Ishikawa (cell line): ENCODE measurements at regions not wholly inside any gene's neighbourhood (a gene's known extent, or its start where the extent isn't known, plus 50 kb on each side); places are given as distances from the start of the nearest gene placed in this dataset.

Experiments used
- CEBPB ChIP-seq: IDR thresholded peaks from 2 replicates; pipeline ENCODE4 v1.6.1; 2012
- CREB1 ChIP-seq: IDR thresholded peaks from 2 replicates; pipeline ENCODE4 v1.6.1; 2012; ENCODE audit warnings: low read depth
- EP300 ChIP-seq: IDR thresholded peaks from 2 replicates; pipeline ENCODE4 v1.6.1; 2012; ENCODE audit warnings: borderline replicate concordance
- RAD21 ChIP-seq: IDR thresholded peaks from 2 replicates; pipeline ENCODE4 v1.6.1; 2012; ENCODE audit warnings: low read depth
- TEAD4 ChIP-seq: IDR thresholded peaks from 2 replicates; pipeline ENCODE4 v1.6.1; 2012
- YY1 ChIP-seq: IDR thresholded peaks from 2 replicates; pipeline ENCODE4 v1.6.1; 2012; ENCODE audit warnings: low read depth
- TF ChIP-seq, protein P1 (sequence below): IDR thresholded peaks from 2 replicates; pipeline ENCODE4 v1.6.1; 2012; ENCODE audit warnings: low read depth, mild to moderate bottlenecking

- TF ChIP-seq, protein P1, sequence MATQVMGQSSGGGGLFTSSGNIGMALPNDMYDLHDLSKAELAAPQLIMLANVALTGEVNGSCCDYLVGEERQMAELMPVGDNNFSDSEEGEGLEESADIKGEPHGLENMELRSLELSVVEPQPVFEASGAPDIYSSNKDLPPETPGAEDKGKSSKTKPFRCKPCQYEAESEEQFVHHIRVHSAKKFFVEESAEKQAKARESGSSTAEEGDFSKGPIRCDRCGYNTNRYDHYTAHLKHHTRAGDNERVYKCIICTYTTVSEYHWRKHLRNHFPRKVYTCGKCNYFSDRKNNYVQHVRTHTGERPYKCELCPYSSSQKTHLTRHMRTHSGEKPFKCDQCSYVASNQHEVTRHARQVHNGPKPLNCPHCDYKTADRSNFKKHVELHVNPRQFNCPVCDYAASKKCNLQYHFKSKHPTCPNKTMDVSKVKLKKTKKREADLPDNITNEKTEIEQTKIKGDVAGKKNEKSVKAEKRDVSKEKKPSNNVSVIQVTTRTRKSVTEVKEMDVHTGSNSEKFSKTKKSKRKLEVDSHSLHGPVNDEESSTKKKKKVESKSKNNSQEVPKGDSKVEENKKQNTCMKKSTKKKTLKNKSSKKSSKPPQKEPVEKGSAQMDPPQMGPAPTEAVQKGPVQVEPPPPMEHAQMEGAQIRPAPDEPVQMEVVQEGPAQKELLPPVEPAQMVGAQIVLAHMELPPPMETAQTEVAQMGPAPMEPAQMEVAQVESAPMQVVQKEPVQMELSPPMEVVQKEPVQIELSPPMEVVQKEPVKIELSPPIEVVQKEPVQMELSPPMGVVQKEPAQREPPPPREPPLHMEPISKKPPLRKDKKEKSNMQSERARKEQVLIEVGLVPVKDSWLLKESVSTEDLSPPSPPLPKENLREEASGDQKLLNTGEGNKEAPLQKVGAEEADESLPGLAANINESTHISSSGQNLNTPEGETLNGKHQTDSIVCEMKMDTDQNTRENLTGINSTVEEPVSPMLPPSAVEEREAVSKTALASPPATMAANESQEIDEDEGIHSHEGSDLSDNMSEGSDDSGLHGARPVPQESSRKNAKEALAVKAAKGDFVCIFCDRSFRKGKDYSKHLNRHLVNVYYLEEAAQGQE = no peak
- TF ChIP-seq TEAD4 = no peak
- no peak for TF ChIP-seq RAD21
- TF ChIP-seq EP300 = no peak
- TF ChIP-seq YY1 = no peak
- TF ChIP-seq CREB1 = no peak
- TF ChIP-seq CEBPB = no peak
Measured at GRCh38 chr1:104125266-104125665, 375.6 kb downstream of the AMY1C start.
